Neural progenitor cell (in vitro differentiated cells): ENCODE measurements at regions not wholly inside any gene's neighbourhood (a gene's known extent, or its start where the extent isn't known, plus 50 kb on each side); places are given as distances from the start of the nearest gene placed in this dataset.

Experiments
- EZH2phosphoT487 ChIP-seq: fragments of 200-600 bp; sonication (generic); IDR thresholded peaks from 2 replicates; pipeline ENCODE4 v1.6.1; 2017; ENCODE audit warnings: antibody characterized with exemption
- TF ChIP-seq, protein P1 (sequence below): fragments of 200-600 bp; sonication (generic); IDR thresholded peaks from 2 replicates; pipeline ENCODE4 v1.5.1; 2017; ENCODE audit warnings: antibody characterized with exemption, mild to moderate bottlenecking

DNA sequence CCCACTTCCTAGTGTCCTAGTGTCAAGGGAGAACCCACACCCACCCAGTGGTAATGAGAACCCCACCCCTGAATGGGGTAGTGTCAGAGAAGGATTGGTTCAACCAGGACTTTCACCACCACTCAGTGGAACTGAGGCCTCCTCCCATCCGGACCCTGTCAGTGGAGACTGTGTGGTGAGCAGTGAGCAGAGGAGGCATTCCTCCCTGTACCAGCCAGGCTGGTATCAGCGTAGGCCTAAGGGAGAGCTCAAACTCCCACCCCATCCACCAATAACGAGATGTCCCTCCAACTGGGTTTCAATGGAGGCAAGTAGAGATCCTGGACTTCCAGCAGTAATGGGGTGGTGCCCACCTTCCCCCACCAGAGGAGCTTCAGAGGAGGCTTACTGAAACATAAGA is 1171.4 kb downstream of the TBC1D22A start:
- TF ChIP-seq, protein P1, sequence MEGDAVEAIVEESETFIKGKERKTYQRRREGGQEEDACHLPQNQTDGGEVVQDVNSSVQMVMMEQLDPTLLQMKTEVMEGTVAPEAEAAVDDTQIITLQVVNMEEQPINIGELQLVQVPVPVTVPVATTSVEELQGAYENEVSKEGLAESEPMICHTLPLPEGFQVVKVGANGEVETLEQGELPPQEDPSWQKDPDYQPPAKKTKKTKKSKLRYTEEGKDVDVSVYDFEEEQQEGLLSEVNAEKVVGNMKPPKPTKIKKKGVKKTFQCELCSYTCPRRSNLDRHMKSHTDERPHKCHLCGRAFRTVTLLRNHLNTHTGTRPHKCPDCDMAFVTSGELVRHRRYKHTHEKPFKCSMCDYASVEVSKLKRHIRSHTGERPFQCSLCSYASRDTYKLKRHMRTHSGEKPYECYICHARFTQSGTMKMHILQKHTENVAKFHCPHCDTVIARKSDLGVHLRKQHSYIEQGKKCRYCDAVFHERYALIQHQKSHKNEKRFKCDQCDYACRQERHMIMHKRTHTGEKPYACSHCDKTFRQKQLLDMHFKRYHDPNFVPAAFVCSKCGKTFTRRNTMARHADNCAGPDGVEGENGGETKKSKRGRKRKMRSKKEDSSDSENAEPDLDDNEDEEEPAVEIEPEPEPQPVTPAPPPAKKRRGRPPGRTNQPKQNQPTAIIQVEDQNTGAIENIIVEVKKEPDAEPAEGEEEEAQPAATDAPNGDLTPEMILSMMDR = no peak
- TF ChIP-seq EZH2phosphoT487 = no peak
